ENCODE measurements at regions not wholly inside any gene's neighbourhood (a gene's known extent, or its start where the extent isn't known, plus 50 kb on each side); places are given as distances from the start of the nearest gene placed in this dataset.

DNA sequence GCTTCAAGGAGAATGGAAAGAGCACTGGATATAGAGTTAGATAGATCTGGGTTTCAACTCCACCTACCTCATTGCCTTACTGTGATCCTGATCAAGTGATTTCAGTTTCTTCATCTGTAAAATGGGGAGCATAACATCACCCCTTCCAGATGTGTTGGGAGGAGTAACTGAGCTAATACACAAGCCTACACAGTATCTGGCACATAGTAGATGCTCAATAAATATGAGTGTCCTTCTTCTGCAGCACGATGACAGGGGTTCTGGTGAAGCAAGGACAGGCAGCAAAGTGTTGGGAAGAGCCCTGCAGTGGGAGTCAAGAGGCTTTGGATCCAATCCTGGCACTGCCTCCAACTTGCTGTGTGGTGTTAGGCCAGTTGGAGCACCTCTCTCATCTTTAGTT lies 270.0 kb downstream of the UACA start:
- DNase-seq (ENCODE audit: low read depth in 4 of 4, low spot score in 3 of 4) = no peak

DNA sequence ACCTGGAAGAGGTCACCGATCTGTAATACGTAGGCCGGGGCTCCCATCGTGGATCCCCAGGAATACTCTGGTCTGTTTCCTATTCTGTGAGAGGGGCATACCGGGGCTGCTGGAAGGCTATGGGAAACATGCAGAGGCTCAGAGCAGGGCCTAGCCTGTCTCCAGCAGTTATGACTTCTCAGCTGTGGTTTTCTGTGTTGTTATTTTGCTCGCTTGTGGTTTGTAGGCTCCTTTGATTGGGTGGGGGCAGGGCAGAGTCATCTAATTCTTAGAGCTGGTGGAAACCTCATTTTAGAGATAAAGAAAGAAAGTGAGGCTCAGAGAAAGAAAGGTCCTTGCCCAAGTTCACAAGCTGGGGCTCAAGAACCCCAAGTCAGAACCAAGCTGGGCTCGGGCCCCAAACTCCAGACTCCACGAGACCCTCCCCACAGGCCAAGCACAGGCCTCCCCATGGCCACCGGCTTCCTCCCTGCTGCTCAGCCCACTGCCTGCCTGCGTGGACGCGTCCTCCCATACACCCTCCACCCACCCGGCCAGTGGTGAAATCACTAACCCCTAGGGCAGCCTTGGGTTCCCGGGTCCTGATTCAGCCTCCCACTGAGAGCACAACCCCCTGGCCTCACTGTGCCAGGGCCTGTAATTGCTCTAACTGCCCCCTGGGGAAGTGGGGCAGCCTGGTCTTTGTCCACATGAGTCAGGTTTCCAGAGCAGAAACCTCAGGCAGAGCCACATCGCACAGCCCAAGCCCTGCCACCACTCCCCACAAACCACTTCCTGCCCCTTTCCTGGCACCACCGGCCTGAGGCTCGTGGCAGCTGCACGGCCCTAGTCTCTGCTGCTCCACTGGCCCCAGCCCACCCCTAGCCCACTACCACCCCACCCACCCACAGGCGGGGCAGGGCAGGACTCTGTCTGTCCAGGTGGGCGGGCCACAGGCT lies 270.8 kb downstream of the UACA start:
- DNase-seq (ENCODE audit: low read depth in 4 of 4, low spot score in 3 of 4) = no peak

DNA sequence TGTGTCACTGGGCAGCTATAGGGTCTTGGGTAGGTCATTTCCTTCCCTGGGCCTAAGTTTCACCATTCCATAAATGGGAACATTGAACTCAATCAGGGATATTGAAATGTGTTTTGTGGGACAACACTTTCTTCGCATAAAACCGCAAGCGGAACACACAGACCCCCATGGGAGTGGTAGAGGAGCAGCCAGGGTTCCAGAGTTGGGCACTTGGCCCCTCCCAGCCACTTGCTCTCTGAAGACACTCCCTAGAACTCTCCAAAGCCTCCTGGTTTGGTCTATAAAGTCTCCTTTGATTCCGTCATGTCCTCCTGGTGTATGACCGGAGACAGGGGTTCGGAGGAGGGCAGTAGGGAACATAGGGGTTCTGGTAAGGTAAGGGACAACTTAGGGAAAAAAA lies 271.7 kb downstream of the UACA start:
- DNase-seq (ENCODE audit: low read depth in 4 of 4, low spot score in 3 of 4) = no peak

DNA sequence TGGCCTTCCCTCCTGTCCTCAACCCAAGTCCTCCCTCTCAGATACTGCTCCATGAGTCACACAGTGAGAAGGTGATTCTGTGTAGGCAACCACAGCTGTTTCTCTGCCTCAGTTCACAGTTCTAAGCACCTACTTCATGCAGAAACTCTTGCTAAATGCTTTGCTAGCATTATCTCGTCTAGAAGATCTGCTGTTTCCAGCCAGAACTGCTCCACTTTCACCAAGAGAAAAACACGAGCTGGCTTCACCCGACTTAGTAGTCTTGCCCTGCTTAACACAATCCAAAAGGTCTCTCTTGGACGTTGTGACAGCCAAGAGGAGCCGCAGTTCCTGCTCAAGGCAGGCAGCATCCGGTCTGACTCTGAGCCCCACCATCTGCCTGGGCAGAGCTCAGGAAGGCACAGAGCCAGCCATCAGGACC lies 272.1 kb downstream of the UACA start:
- DNase-seq (ENCODE audit: low read depth in 4 of 4, low spot score in 3 of 4) = no peak

DNA sequence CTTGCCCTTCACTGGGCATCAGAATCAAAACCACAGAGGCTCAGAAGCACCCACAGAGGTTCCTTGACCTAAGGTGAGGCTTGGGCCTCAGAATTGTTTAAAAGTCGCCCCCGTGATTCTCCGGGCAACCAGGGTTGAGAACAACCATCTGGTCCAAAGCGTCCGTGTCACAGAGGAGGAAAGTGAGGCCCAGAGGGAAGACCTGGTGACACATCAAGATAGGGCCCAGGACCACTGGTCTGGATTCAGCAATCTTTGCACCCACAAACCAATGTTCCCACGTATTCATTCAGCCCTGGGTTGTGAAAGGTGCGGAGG lies 272.6 kb downstream of the UACA start:
- no peak for DNase-seq (ENCODE audit: low read depth in 4 of 4, low spot score in 3 of 4)

DNA sequence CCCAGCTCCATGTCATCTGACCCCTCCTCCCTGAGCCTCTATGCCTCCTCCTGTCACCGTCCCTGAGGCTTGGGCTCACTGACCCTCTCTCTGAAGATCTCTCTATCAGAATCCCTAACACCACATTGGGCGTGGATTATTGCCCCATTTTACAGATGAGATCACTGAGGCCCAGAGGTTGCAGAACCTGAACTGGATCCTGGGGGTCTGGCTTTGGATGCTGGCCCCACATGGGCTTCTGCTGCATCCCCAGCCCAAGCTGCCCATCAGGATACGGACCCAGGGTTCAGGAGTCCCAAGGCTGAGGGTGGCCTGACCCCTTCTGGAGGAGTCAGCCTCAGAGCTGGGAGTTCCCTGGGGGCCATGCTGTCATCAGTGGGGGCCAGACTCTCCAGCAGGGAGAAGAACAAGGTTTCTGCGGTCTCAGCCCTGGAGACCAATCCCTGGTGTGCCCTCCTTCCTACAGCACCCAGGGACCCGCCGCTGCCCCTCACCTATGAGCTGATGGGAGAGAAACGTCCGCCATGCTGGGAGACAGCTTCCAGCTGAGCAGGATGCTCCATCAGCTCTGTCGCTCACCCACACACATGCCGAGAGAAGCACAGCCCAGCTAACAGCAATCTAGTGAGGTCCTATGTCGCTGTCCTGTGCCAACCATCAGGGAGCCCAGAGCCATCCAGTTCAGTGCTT lies 273.1 kb downstream of the UACA start:
- no peak for DNase-seq (ENCODE audit: low read depth in 4 of 4, low spot score in 3 of 4)

DNA sequence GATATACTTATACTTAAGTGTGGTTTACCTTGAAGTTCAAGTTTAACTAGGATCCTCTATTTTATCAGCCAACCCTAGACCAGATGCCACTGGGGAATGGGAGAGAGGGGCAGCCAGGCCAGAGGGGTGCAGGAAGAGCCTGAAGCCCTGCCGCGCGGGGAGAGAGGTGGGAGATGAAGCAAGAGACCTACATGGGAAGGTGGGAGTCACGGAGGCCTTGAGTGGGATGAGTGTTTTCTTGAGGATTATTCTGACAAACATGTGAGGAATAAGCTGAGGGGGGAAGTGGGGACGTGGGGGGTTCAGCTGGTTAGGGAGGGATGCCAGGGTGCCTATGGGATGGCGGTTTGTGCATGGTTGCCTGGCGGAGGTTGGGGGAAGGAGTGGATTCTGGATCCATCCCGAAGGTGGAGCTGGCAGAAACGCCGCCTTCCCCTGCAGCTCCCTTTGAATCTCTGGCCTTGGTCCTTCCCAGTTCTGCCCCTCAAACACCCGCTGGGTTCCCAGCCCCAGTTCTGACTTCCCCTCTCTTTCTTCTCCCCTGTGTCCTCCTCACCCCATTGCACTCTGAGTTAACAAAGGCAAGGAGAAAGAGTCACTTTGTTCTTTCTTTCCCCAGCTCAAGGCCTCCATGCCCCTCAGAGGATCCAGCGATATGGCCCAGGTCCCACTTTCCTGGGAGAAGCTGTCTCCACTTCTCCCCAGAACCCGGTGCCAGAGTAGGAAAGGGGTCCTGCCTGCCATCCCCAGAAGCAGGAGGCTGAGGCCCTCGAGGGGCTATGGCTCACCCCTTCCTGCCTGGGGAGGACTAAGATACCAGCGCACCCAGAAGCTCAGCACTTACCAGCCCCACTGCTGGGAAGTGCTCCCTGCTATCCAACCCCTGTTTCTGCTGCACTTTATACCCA lies 274.2 kb downstream of the UACA start:
- DNase-seq (ENCODE audit: low read depth in 4 of 4, low spot score in 3 of 4) = no peak

DNA sequence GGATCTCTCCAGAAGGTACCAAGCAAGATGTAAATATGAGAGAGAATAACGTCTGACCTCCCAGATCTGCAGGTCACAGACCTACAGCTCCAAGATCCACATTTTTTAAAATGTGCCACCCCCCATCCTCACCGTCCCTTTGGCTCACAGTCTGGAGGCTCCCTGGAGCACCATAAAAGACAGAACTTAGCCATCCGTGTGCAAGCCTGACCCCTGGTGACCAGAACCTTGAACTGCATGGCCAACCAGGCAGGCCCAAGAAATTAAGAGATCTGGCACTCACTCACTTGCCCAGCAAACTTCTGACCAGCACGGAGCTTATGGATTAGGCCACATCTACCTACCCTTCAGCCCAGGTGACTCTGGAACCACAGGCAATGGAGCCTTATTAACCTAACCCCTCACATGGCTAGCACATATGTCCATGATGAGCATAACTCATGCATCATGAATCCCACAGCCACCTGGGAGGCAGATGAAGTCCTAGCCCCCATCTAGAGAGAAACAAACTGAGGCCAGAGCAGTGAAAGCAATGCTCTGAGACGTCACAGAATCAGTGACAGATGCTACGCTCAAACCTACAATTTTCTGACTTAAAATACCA lies 275.3 kb downstream of the UACA start:
- DNase-seq (ENCODE audit: low read depth in 4 of 4, low spot score in 3 of 4) = peak in 1 of 4 donors; percentile 63

DNA sequence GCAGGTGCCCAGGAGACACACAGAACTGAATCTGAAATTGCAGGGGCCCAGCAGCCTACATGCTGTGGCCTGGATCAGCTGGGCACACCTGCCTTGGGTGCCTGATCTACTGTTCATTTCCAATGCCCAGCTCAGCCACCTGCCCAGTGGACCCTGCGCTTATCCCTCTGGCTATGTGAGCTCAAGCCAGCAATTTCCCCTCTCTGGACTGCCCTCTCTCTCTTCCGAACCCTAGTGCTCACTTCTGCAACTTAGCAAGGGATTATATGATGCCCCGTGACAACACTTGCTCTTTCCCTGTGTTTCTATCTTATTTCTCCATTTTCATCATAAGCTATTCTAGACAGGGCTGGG lies 276.0 kb downstream of the UACA start:
- DNase-seq (ENCODE audit: low read depth in 4 of 4, low spot score in 3 of 4) = no peak

DNA sequence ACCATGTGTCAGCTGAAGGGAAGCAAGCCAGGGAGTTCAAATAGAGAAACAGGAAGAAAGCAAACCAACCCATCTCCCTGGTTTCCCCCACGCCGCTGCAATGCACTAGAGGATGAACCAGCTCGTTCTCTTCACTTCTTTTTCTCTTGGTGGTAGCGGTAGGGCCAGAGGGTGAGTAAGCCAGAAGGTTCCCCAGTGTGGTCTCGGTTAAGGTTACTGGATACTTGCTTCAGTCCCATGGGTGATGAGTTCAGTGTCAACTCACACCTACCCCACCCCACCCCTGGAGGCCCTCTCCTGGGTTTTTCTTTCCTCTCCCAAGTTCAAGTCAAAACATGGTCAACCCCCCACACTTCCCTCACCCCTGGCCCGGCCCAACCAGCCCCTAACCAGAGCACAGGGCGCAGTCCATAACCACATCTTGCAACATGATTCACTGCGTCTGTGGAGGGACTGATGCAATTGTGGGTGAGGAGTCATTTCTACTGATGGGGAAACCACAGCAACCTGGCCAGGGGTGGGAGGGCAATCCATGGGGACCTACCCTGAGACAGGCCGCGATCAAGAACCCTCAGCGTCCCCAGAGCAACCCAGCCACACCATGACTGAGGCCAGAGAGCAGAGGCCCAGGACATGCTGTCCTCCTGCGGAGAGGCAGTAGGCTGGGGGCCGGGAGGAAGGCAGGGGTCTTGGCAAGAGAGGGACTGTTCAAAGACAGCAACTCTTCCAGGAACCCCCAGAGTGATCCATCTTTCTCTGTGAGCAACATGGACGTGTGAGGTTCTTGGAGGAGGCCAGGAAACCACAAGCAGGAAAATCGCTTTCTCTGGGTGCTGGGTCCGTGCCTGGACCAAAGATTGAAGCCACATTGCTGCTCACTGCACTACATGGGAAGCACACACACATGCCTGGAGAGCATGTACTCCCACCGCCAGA lies 276.6 kb downstream of the UACA start:
- no peak for DNase-seq (ENCODE audit: low read depth in 4 of 4, low spot score in 3 of 4)

DNA sequence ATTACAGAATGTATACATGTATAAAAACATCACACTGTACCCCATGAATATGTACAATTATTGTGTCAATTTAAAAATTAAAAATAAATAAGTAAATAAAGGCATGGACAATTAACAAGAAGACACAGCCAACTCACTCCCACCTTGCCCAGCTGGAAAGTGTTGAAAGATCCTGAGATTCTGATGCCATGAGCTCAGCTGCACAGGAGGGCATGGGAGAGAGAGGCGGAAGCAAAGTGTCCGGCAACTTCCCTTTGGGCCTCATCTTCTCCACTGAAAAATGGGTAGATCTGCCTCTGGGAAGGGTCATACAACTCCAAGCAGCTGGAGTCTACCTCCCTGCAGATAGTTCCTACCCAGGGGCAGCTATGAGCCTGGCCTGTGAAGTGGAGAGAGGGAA lies 277.3 kb downstream of the UACA start:
- DNase-seq (ENCODE audit: low read depth in 4 of 4, low spot score in 3 of 4) = no peak

DNA sequence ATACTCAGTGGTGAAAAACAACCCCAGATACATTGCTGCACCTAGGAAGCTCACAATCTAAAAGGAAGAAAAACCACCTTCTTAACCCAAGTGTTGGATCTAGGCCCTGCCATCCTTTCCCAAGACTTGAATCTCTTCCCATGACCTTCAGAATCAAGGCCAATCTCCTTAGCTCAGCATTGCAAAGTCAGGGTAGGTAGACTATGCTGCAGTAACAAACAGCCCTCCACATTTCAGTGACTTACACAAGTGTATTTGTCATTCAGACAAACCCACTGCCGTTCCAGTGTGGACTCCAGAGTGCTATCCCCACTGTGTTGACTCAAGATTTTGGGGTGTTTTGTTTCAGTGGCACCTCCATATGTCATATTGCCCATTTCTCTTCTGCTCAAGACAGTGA lies 278.4 kb downstream of the UACA start:
- no peak for DNase-seq (ENCODE audit: low read depth in 4 of 4, low spot score in 3 of 4)

DNA sequence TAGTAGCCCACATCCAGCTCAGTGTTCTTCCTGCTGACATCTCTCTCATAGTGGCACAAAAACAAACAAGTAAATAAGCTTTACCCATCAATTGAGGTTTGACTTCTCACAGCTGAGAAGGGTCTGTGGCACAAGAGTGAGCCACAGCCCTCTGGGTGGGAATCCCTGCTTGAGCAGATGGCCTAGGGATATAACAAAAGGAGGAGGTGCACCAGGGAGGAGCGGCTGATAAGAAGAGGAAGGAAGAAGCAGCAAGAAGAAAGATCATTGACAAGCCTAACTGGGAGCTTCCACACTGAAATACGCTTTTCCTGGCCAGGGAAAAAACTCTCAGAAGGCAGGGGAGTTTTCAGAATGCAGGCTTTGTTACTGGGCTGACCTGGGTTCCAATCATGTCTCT lies 279.8 kb downstream of the UACA start:
- DNase-seq (ENCODE audit: low read depth in 4 of 4, low spot score in 3 of 4) = no peak

DNA sequence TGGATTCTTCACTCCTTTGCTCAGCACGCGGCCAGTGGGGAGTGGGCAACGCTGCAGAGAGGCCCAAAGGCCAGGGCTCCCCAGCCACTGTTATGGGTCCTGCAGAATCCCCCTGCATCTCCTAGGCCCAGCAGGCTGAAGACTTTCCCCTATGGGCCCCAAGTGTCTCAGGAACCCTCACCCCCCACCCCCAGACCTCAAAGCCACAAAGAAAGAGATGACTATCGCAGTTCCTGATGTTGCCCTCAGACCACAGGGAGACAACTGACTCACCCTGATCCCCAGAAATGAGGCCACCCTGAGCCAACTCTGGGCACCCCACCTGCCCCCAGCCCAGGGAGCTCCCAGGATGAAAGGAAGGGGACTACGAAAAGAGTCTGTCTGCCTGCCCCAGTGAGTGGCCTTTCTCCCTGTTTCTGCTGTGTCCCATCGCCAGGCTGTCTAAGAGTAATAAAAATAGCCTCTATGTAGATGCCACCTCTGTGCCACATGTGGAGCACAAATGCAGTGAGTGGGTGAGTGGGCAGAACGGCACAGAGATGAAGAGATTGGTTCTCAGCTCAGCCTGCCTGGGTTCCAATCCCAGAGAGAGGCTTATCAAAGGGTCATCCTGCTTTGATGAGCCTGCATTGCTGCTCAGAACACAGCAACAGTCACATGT lies 283.0 kb downstream of the UACA start:
- DNase-seq (ENCODE audit: low read depth in 4 of 4, low spot score in 3 of 4) = no peak

DNA sequence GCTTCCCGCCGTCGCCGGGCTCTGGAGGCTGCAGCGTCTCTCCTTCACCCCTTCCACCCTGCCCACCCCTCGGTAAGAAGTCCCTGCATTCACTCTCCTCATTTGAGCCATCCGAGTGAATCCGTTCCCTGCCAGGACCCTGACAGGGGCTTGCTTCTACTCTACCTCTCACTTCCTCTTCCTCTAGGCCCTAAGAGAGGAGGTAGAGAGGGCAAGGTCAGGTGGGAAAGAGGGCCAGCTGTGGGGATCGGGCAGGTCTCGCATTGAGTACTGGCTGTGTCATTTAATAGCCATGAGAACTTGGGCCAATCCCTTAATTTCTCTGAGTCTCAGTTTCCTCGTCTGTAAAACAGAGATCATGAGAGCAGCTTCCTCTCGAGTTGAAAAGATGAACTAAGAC lies 283.6 kb downstream of the UACA start:
- DNase-seq (ENCODE audit: low read depth in 4 of 4, low spot score in 3 of 4) = no peak

DNA sequence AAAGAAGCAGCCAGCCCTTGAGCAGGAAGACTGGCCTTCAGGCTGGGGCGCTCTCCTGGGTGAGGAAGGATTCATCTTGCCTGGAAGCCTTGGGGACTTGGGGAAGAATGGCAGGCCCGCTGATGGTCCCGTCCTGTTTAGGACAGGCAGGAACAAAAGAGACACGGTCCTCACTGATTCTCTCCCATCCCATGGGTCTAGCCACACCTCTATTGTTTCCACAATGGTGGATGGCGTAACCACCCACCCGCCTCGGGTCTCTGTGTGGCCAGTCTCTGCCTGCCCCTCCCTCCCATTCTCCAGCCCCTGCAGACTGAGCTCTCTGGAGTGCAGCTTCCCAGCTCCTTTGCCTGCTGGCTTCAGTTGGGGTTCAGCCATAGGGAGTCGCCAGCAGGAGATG lies 284.3 kb downstream of the UACA start:
- no peak for DNase-seq (ENCODE audit: low read depth in 4 of 4, low spot score in 3 of 4)

DNA sequence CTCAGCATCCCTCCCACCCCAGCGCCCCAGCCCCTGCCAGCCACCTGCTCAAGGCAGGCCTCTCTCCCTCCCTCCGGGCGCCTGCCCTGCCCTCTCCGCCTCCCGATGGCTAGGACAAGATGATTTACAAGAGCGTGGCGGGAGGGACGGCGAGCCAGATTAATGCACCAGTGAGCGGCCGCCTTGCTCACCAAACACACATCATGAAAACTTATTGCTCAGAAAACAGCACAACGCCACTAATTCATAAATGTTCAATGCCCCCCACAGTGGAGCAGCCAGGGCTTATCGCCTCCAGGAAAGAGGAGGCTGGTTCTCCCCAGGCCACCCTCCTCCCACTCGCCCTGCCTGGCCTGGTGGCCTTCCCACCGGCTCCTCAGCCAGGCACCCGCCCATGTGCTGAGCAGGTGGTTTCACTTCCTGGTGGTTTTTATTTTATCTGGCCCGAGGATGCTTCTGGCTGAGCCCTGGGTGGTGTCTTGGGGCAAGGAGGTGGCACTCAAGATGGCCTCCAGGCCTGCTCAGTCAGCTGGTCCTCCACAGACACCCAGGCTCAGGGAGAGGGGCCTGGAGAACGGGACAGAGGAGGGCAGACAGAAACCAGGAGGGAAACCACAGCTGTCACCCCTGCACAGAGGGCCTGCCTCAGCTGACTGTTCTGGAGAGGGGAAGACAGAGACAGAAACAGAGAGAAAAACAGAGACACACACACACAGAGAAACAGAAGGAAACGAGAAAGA lies 284.9 kb downstream of the UACA start:
- peak in 2 of 4 donors; percentile 38 to 51 for DNase-seq (ENCODE audit: low read depth in 4 of 4, low spot score in 3 of 4)

DNA sequence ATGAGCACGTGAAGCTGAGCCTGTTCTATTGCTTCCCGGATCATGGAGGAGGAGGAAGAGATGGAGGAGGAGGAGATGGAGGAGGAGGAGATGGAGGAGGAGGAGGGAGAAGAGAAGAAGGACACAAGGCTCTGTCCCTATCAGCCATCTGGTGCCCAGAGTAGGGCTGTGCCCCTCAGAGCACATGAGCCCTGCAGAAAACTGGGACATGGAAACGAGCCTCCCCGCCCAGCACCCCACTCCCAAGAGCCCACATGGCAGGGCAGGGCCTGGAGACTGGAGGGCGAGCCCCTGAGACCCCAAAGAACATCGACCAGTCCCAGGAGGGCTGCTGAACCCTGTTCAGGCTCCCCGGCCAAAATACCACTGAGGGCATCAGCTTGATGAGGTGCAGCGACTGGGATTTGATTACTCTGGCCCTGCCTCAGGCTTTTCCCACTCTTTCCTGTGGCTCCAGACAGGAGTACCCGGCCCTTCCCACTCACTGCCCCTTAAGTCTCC lies 285.6 kb downstream of the UACA start:
- DNase-seq (ENCODE audit: low read depth in 4 of 4, low spot score in 3 of 4) = no peak

Measured in right renal pelvis (tissue), 4 donors.